ENCODE measurements at regions not wholly inside any gene's neighbourhood (a gene's known extent, or its start where the extent isn't known, plus 50 kb on each side); places are given as distances from the start of the nearest gene placed in this dataset.

- TF ChIP-seq REST (IDR thresholded peaks at IDR 0.05) (no peak), YY1 (IDR thresholded peaks at IDR 0.05) (no peak), CTCF (IDR thresholded peaks at IDR 0.05; ENCODE audit: low read depth, low read length, missing input control) (no peak), TAF1 (conservative IDR thresholded peaks at IDR 0.05) (no peak), GABPA (IDR thresholded peaks at IDR 0.05 in 1 of 2, conservative IDR thresholded peaks at IDR 0.05 in 1 of 2) (no peak), SP1 (IDR thresholded peaks at IDR 0.05) (no peak), NR2F2 (IDR thresholded peaks at IDR 0.05) (no peak)
Measured at GRCh38 chr4:165738571-165738970, 134.5 kb upstream of the TLL1 start.
